ENCODE measurements at regions not wholly inside any gene's neighbourhood (a gene's known extent, or its start where the extent isn't known, plus 50 kb on each side); places are given as distances from the start of the nearest gene placed in this dataset.

GRCh38 chr2:228417956-228418355 lies 236.5 kb upstream of the SPHKAP start:
- no peaks in the 10 kb centered on the region for H3K27me3 ChIP-seq (replicated peaks; ENCODE audit: insufficient read depth)
- intact Hi-C loops (cut with DNase I) = no loop called here
- H3K4me1 ChIP-seq (replicated peaks) = no peaks in the 10 kb centered on the region
- no peak overlapping the region for H3K4me3 ChIP-seq
- WGBS = 29% methylated on average over 1 of the region's 1 CpG
- no peak overlapping the region for H3K27ac ChIP-seq
- no peaks in the 10 kb centered on the region for H3K36me3 ChIP-seq
- H3K9me3 ChIP-seq = no peaks in the 10 kb centered on the region
- no peak for DNase-seq (ENCODE audit: low spot score)
- no peak for TF ChIP-seq CTCF (IDR thresholded peaks at IDR 0.05)
- no peak for TF ChIP-seq POLR2A (IDR thresholded peaks at IDR 0.05)
- TF ChIP-seq POLR2AphosphoS5 (IDR thresholded peaks at IDR 0.05) = no peak

GRCh38 chr2:228417526-228417925 lies 236.0 kb upstream of the SPHKAP start:
- Histone ChIP-seq H3K4me3 (no peak overlapping the region), H3K27ac (no peak overlapping the region), H3K36me3 (no peaks in the 10 kb centered on the region), H3K27me3 (replicated peaks; ENCODE audit: insufficient read depth) (no peaks in the 10 kb centered on the region), H3K4me1 (replicated peaks) (no peaks in the 10 kb centered on the region), H3K9me3 (no peaks in the 10 kb centered on the region)
- TF ChIP-seq CTCF (IDR thresholded peaks at IDR 0.05) (no peak), POLR2AphosphoS5 (IDR thresholded peaks at IDR 0.05) (no peak), POLR2A (IDR thresholded peaks at IDR 0.05) (no peak)
- DNase-seq (ENCODE audit: low spot score) = no peak
- WGBS = 22% methylated on average over 2 of the region's 2 CpGs
- intact Hi-C loops (cut with DNase I) = no loop called here

GRCh38 chr2:228410061-228410460 lies 228.6 kb upstream of the SPHKAP start:
- H3K27me3 ChIP-seq (replicated peaks; ENCODE audit: insufficient read depth) = no peaks in the 10 kb centered on the region
- intact Hi-C loops (cut with DNase I) = no loop called here
- H3K9me3 ChIP-seq = no peaks in the 10 kb centered on the region
- no peak for TF ChIP-seq POLR2A (IDR thresholded peaks at IDR 0.05)
- TF ChIP-seq CTCF (IDR thresholded peaks at IDR 0.05) = no peak
- TF ChIP-seq POLR2AphosphoS5 (IDR thresholded peaks at IDR 0.05) = no peak
- no peak for DNase-seq (ENCODE audit: low spot score)
- WGBS = 93% methylated on average over 1 of the region's 1 CpG
- H3K4me1 ChIP-seq (replicated peaks) = no peaks in the 10 kb centered on the region
- no peaks in the 10 kb centered on the region for H3K36me3 ChIP-seq
- no peak overlapping the region for H3K4me3 ChIP-seq
- no peak overlapping the region for H3K27ac ChIP-seq

GRCh38 chr2:228409493-228409892 lies 228.0 kb upstream of the SPHKAP start:
- no peaks in the 10 kb centered on the region for H3K27me3 ChIP-seq (replicated peaks; ENCODE audit: insufficient read depth)
- H3K9me3 ChIP-seq = no peaks in the 10 kb centered on the region
- H3K36me3 ChIP-seq = no peaks in the 10 kb centered on the region
- WGBS = 60% methylated on average over 1 of the region's 1 CpG
- intact Hi-C loops (cut with DNase I) = no loop called here
- TF ChIP-seq POLR2AphosphoS5 (IDR thresholded peaks at IDR 0.05) = no peak
- TF ChIP-seq POLR2A (IDR thresholded peaks at IDR 0.05) = no peak
- no peak for TF ChIP-seq CTCF (IDR thresholded peaks at IDR 0.05)
- no peak overlapping the region for H3K4me3 ChIP-seq
- no peak overlapping the region for H3K27ac ChIP-seq
- no peak for DNase-seq (ENCODE audit: low spot score)
- H3K4me1 ChIP-seq (replicated peaks) = no peaks in the 10 kb centered on the region

- DNase-seq (ENCODE audit: low spot score) = no peak
- Histone ChIP-seq H3K27me3 (replicated peaks; ENCODE audit: insufficient read depth) (no peaks in the 10 kb centered on the region), H3K9me3 (no peaks in the 10 kb centered on the region), H3K27ac (no peak overlapping the region), H3K36me3 (no peaks in the 10 kb centered on the region), H3K4me3 (no peak overlapping the region), H3K4me1 (replicated peaks) (no peaks in the 10 kb centered on the region)
- WGBS = 85% methylated on average over 4 of the region's 4 CpGs
- TF ChIP-seq POLR2A (IDR thresholded peaks at IDR 0.05) (no peak), CTCF (IDR thresholded peaks at IDR 0.05) (no peak), POLR2AphosphoS5 (IDR thresholded peaks at IDR 0.05) (no peak)
- intact Hi-C loops (cut with DNase I) = no loop called here
These were observed 227.2 kb upstream of the SPHKAP start for GRCh38 chr2:228408529-228409227.
